NOMO-1 (cell line): ENCODE measurements at regions not wholly inside any gene's neighbourhood (a gene's known extent, or its start where the extent isn't known, plus 50 kb on each side); places are given as distances from the start of the nearest gene placed in this dataset.

Experiments used
- DNase-seq, 2 experiments: peaks; one replicate each; lab custom pipeline; 2025; ENCODE audit not compliant: unreplicated experiment in 2 of 2; lab: John Stamatoyannopoulos, UW

- no peak for DNase-seq
These were observed 420.2 kb downstream of the CDC14C start for GRCh38 chr7:49344556-49344955.

GRCh38 chr7:49346195-49346899, 422.0 kb downstream of the CDC14C start:
- DNase-seq: no peak

GRCh38 chr7:49367072-49367471, 406.4 kb upstream of the VWC2 start:
- DNase-seq: no peak

GRCh38 chr7:49371771-49372170, 401.7 kb upstream of the VWC2 start:
- DNase-seq: no peak

GRCh38 chr7:49376817-49377375, 396.5 kb upstream of the VWC2 start:
- no peak for DNase-seq

- no peak for DNase-seq
These were observed 386.6 kb upstream of the VWC2 start for GRCh38 chr7:49386792-49387191.

- peak; percentile 7 to 43 for DNase-seq
These were observed 383.5 kb upstream of the VWC2 start for GRCh38 chr7:49389871-49390479.

- no peak for DNase-seq
These were observed 377.2 kb upstream of the VWC2 start for GRCh38 chr7:49396229-49396628.

GRCh38 chr7:49397750-49398149, 375.7 kb upstream of the VWC2 start:
- peak; percentile 34 to 76 for DNase-seq

- no peak for DNase-seq
These were observed 375.2 kb upstream of the VWC2 start for GRCh38 chr7:49398236-49398635.

GRCh38 chr7:49398746-49399145, 374.7 kb upstream of the VWC2 start:
- DNase-seq: no peak

- DNase-seq: no peak
These were observed 372.4 kb upstream of the VWC2 start for GRCh38 chr7:49400891-49401550.

GRCh38 chr7:49403844-49404243, 369.6 kb upstream of the VWC2 start:
- DNase-seq: no peak

- DNase-seq: no peak
These were observed 366.2 kb upstream of the VWC2 start for GRCh38 chr7:49407205-49407604.

- DNase-seq: no peak
These were observed 356.4 kb upstream of the VWC2 start for GRCh38 chr7:49417034-49417433.

- no peak for DNase-seq
These were observed 354.5 kb upstream of the VWC2 start for GRCh38 chr7:49418963-49419362.

- no peak for DNase-seq
These were observed 350.9 kb upstream of the VWC2 start for GRCh38 chr7:49422564-49422963.

GRCh38 chr7:49424109-49424508, 349.3 kb upstream of the VWC2 start:
- no peak for DNase-seq

GRCh38 chr7:49425277-49425818, 348.1 kb upstream of the VWC2 start:
- no peak for DNase-seq

- DNase-seq: no peak
These were observed 341.2 kb upstream of the VWC2 start for GRCh38 chr7:49432254-49432653.

- peak; percentile 13 to 88 for DNase-seq
These were observed 339.6 kb upstream of the VWC2 start for GRCh38 chr7:49433794-49434193.
